H1 (cell line): ENCODE measurements at regions not wholly inside any gene's neighbourhood (a gene's known extent, or its start where the extent isn't known, plus 50 kb on each side); places are given as distances from the start of the nearest gene placed in this dataset.

Experiments used
- TF ChIP-seq, protein P1 (sequence below): fragments of 300-600 bp; sonication (generic); IDR thresholded peaks from 2 replicates; pipeline ENCODE4 v1.7.1; 2012; ENCODE audit warnings: low read length, moderate library complexity, mild to moderate bottlenecking, inconsistent platforms; ENCODE audit not compliant: insufficient replicate concordance

DNA sequence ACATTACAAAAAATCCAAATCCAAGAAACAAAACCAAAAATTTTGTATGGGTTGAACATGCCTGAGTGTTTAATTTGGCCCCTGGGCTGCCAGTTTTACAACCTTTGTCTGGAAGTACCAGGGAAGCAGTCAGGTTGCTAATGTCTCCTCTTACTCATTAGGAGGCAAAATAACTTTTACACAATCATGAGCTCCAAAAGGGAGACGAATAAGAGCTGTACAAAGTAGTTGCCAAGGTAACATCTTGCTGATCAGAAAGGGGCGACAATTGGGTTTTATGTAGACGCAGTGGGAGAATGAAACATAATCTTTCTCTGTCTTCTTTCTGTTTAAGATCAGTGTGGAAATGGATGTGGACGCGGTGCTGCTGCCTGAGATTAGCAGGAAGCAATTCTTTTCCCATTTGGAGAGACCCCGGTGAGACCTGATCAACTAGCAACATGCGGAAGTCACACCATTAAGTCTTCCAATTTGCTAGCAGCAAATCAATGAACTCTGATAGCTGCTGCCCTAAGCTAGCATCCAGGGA lies 90.7 kb upstream of the IGFBP7 start (continued):
- TF ChIP-seq, protein P1, sequence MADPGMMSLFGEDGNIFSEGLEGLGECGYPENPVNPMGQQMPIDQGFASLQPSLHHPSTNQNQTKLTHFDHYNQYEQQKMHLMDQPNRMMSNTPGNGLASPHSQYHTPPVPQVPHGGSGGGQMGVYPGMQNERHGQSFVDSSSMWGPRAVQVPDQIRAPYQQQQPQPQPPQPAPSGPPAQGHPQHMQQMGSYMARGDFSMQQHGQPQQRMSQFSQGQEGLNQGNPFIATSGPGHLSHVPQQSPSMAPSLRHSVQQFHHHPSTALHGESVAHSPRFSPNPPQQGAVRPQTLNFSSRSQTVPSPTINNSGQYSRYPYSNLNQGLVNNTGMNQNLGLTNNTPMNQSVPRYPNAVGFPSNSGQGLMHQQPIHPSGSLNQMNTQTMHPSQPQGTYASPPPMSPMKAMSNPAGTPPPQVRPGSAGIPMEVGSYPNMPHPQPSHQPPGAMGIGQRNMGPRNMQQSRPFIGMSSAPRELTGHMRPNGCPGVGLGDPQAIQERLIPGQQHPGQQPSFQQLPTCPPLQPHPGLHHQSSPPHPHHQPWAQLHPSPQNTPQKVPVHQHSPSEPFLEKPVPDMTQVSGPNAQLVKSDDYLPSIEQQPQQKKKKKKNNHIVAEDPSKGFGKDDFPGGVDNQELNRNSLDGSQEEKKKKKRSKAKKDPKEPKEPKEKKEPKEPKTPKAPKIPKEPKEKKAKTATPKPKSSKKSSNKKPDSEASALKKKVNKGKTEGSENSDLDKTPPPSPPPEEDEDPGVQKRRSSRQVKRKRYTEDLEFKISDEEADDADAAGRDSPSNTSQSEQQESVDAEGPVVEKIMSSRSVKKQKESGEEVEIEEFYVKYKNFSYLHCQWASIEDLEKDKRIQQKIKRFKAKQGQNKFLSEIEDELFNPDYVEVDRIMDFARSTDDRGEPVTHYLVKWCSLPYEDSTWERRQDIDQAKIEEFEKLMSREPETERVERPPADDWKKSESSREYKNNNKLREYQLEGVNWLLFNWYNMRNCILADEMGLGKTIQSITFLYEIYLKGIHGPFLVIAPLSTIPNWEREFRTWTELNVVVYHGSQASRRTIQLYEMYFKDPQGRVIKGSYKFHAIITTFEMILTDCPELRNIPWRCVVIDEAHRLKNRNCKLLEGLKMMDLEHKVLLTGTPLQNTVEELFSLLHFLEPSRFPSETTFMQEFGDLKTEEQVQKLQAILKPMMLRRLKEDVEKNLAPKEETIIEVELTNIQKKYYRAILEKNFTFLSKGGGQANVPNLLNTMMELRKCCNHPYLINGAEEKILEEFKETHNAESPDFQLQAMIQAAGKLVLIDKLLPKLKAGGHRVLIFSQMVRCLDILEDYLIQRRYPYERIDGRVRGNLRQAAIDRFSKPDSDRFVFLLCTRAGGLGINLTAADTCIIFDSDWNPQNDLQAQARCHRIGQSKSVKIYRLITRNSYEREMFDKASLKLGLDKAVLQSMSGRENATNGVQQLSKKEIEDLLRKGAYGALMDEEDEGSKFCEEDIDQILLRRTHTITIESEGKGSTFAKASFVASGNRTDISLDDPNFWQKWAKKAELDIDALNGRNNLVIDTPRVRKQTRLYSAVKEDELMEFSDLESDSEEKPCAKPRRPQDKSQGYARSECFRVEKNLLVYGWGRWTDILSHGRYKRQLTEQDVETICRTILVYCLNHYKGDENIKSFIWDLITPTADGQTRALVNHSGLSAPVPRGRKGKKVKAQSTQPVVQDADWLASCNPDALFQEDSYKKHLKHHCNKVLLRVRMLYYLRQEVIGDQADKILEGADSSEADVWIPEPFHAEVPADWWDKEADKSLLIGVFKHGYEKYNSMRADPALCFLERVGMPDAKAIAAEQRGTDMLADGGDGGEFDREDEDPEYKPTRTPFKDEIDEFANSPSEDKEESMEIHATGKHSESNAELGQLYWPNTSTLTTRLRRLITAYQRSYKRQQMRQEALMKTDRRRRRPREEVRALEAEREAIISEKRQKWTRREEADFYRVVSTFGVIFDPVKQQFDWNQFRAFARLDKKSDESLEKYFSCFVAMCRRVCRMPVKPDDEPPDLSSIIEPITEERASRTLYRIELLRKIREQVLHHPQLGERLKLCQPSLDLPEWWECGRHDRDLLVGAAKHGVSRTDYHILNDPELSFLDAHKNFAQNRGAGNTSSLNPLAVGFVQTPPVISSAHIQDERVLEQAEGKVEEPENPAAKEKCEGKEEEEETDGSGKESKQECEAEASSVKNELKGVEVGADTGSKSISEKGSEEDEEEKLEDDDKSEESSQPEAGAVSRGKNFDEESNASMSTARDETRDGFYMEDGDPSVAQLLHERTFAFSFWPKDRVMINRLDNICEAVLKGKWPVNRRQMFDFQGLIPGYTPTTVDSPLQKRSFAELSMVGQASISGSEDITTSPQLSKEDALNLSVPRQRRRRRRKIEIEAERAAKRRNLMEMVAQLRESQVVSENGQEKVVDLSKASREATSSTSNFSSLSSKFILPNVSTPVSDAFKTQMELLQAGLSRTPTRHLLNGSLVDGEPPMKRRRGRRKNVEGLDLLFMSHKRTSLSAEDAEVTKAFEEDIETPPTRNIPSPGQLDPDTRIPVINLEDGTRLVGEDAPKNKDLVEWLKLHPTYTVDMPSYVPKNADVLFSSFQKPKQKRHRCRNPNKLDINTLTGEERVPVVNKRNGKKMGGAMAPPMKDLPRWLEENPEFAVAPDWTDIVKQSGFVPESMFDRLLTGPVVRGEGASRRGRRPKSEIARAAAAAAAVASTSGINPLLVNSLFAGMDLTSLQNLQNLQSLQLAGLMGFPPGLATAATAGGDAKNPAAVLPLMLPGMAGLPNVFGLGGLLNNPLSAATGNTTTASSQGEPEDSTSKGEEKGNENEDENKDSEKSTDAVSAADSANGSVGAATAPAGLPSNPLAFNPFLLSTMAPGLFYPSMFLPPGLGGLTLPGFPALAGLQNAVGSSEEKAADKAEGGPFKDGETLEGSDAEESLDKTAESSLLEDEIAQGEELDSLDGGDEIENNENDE, result no peak
